ENCODE measurements at regions not wholly inside any gene's neighbourhood (a gene's known extent, or its start where the extent isn't known, plus 50 kb on each side); places are given as distances from the start of the nearest gene placed in this dataset.

DNA sequence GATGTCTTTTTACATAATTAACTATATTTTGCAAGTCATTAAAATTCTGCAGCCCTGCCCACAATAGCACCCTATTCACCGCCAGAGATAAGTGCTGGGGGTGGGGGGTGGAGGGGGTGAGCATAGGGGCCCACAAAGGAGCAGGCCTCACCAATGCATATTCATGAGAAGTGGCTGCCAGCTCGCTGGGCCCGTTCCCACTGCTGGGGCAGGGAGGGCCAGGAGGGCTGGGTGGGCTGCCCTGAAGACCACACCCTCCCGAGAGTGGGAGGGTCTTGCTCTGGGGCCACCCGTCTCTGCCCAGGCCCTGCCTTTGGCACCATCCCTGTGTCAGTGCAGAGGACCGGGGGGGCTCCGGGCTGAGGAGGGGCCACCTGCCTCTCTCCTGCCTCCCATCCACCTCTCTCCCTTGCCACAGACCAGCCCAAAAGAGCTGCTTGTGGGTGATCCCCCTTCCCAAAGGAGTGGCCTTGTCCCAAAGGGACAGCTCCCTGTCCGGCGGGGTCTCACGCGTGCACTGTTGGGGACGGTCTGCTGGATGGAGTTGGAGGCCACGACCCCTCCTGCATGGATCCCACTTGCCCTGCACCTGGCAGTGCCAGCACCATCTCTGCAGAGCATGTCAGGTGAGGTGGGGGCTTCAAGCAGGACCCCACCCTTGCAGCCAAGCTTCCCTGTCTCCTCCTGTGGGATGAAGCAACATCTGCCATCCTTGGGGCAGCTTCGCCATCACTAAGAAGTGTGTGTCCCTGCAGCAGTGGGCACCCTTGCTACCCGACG lies 138.8 kb upstream of the GPC1 start:
- no peaks in the 10 kb centered on the region for H3K36me3 ChIP-seq
- H3K27ac ChIP-seq, result no peak overlapping the region
- intact Hi-C loops (cut with DNase I), result no loop called here
- H3K9me3 ChIP-seq, result no peaks in the 10 kb centered on the region
- TF ChIP-seq, protein P1, sequence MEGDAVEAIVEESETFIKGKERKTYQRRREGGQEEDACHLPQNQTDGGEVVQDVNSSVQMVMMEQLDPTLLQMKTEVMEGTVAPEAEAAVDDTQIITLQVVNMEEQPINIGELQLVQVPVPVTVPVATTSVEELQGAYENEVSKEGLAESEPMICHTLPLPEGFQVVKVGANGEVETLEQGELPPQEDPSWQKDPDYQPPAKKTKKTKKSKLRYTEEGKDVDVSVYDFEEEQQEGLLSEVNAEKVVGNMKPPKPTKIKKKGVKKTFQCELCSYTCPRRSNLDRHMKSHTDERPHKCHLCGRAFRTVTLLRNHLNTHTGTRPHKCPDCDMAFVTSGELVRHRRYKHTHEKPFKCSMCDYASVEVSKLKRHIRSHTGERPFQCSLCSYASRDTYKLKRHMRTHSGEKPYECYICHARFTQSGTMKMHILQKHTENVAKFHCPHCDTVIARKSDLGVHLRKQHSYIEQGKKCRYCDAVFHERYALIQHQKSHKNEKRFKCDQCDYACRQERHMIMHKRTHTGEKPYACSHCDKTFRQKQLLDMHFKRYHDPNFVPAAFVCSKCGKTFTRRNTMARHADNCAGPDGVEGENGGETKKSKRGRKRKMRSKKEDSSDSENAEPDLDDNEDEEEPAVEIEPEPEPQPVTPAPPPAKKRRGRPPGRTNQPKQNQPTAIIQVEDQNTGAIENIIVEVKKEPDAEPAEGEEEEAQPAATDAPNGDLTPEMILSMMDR (IDR thresholded peaks at IDR 0.05), result no peak
- H3K4me1 ChIP-seq, result no peaks in the 10 kb centered on the region
- DNase-seq, result no peak
- no peak overlapping the region for H3K4me3 ChIP-seq
- no peak overlapping the region for H3K9ac ChIP-seq (ENCODE audit: low read depth in 2 of 2, low read length in 2 of 2)
- H3K27me3 ChIP-seq, result no peaks in the 10 kb centered on the region

DNA sequence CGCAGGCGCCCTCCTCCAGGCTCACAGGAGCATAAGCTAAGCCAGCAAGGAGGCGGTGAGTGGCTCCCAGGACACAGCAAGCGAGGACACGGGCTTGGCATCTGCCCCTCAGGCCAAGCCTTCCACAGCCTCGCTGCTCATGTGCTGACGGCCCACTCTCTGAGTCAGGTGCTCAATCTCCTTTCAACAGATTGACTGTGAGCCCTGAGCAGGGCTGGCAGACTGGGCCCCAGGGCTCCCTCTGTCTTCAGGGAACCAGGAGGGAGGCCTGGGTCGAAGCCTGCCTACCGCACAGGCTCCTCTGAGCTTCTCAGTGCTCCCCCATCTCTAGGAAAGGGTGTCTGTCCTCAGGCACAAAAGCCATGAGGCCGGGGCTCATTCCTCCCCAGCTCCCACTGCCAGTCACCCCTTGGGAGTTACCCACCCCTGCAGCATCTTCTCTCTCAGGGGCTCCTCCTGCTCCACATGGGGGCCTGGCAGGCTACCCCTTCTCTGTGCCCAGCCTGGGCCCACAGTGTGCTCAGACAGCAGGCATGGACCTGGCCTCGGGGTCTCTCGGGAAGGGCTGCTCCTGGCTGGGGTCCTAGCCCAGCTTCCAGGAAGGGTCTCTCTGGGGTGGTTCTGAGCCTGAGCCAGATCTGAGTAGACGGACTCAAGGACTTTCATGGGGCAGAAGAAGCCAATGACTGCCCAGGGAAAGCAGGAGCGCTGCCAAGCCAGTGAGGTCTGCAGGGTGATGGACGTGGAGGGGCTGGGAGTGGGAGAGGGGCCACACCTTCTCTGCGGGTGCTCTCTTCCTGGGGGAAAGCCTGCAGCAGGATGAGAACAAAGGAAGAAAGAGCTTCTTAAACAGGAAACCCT lies 138.0 kb upstream of the GPC1 start:
- no peak for DNase-seq
- Histone ChIP-seq H3K9me3 (no peaks in the 10 kb centered on the region), H3K9ac (ENCODE audit: low read depth in 2 of 2, low read length in 2 of 2) (no peak overlapping the region), H3K36me3 (no peaks in the 10 kb centered on the region), H3K4me3 (no peak overlapping the region), H3K4me1 (no peaks in the 10 kb centered on the region), H3K27ac (no peak overlapping the region), H3K27me3 (no peaks in the 10 kb centered on the region)
- intact Hi-C loops (cut with DNase I), result no loop called here
- TF ChIP-seq, protein P1 (IDR thresholded peaks at IDR 0.05), result no peak

DNA sequence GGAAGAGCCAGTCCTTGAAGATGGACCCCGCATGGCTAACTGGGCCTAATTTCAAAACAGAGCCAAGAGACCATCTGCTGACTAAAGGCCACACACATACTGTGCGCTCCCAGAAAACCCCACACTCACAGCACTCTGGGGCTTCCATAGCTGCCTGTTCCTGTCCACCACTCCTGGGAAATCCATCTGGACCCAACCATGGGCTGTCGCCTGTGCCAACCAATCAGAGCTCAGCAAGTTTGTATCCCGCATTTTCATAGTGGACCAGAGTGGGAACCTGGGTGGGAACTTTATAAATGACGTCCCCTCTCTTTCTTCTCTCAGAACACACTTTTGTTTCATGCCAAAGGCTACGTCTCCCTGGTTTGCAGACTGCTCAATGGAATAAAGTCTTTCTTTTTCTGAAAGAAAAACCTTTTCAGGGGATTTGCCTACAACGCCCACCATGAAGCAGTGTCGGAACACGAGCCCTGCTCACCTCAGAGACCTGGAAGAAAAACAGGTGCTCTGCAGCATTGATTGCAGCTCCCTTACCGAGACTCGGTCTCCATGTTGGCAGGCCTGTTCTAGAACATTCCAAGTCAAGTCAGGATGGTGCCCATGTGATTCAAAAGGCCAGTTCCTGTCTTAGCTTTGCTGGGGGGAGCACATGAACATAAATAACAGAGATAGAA lies 137.2 kb upstream of the GPC1 start:
- Histone ChIP-seq H3K9ac (ENCODE audit: low read depth in 2 of 2, low read length in 2 of 2) (no peak overlapping the region), H3K27me3 (no peaks in the 10 kb centered on the region), H3K4me1 (no peaks in the 10 kb centered on the region), H3K27ac (no peak overlapping the region), H3K36me3 (no peaks in the 10 kb centered on the region), H3K4me3 (no peak overlapping the region), H3K9me3 (no peaks in the 10 kb centered on the region)
- intact Hi-C loops (cut with DNase I), result no loop called here
- TF ChIP-seq, protein P1 (IDR thresholded peaks at IDR 0.05), result no peak
- DNase-seq, result no peak

DNA sequence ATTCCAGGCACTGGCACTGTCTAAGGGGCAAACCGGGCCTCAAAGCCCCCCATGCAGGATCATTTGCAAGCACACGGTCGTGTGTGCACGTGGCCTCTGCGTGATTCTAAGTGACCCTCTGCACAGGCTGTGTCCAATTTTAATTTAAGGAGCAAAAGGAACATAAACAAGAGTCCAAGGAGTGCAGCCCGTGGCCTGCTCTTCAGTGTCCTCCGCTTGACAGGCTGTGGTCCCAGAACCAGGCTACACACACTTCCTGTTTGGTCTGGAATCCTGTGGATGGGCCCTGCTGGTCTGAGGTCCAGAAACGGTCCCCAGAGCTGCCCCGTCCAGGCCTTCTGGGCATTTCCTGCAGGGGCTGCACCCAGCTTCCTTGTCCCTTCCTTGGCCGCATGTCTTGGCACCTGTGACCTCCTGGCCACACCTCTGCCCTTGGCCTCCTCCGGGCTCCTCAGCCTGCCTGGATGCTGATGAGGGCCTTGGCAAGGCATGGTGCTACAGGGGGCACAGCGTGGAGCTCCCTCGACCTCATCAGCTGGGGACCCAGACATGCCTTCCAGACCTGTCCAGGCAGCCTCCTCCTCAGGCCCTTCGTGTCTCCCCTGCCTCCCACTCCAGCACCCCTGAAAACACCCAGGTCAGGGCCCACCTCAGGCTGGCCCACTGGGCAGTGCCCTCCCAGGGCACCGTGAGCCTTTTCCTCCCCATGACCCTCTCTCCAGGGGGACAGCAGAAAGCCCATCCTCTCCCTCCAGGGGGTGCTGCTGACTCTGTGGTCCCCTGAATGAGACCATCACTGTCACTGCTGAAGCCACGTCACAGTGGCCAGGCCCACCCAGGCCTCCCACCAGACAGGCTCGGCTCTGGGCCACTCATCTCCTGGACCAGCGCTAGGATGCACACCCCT lies 136.4 kb upstream of the GPC1 start:
- no peak for DNase-seq
- Histone ChIP-seq H3K9ac (ENCODE audit: low read depth in 2 of 2, low read length in 2 of 2) (no peak overlapping the region), H3K4me3 (no peak overlapping the region), H3K27ac (no peak overlapping the region), H3K9me3 (no peaks in the 10 kb centered on the region), H3K4me1 (no peaks in the 10 kb centered on the region), H3K36me3 (no peaks in the 10 kb centered on the region), H3K27me3 (no peaks in the 10 kb centered on the region)
- intact Hi-C loops (cut with DNase I), result no loop called here
- TF ChIP-seq, protein P1 (IDR thresholded peaks at IDR 0.05), result no peak

DNA sequence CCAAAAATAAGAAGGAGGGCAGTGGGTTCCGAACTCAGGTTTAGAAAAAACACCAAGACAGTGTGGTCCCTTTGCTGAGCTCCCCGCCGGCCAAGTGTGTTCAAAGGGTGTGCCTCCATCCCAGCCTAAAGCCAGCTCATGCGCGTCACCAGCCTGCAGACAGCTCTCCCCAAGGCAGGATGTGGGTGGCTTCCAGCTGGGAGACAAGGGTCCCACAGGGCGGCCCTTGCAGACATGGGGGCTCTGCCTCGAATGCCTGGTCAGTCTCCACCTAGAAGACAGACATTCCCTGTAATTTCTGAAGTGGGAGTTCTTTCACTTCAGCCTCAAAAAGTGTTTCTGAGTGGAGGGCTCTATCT lies 135.8 kb upstream of the GPC1 start:
- H3K36me3 ChIP-seq, result no peaks in the 10 kb centered on the region
- H3K27me3 ChIP-seq, result no peaks in the 10 kb centered on the region
- H3K9ac ChIP-seq (ENCODE audit: low read depth in 2 of 2, low read length in 2 of 2), result no peak overlapping the region
- H3K27ac ChIP-seq, result no peak overlapping the region
- no peaks in the 10 kb centered on the region for H3K9me3 ChIP-seq
- intact Hi-C loops (cut with DNase I), result no loop called here
- H3K4me1 ChIP-seq, result no peaks in the 10 kb centered on the region
- TF ChIP-seq, protein P1 (IDR thresholded peaks at IDR 0.05), result no peak
- H3K4me3 ChIP-seq, result no peak overlapping the region
- DNase-seq, result no peak

Data from colonic mucosa (tissue), 4 donors.